ENCODE measurements at regions not wholly inside any gene's neighbourhood (a gene's known extent, or its start where the extent isn't known, plus 50 kb on each side); places are given as distances from the start of the nearest gene placed in this dataset.
"Not testable (repeated sequence)": the region's sequence is repeated elsewhere in the genome, so short reads cannot be mapped to it uniquely, and the experiment has no call there.

- DNase-seq: no peak
Measured at GRCh38 chr14:89743828-89744227, 210.7 kb downstream of the EFCAB11 start.

GRCh38 chr14:89740241-89740640 lies 214.3 kb downstream of the EFCAB11 start:
- no peak for DNase-seq

- no peak for DNase-seq
Measured at GRCh38 chr14:89736881-89737280, 217.6 kb downstream of the EFCAB11 start.

- DNase-seq: no peak
Measured at GRCh38 chr14:89731396-89731933, 223.1 kb downstream of the EFCAB11 start.

GRCh38 chr14:89730687-89731086 lies 223.8 kb downstream of the EFCAB11 start:
- no peak for DNase-seq

GRCh38 chr14:89728964-89729363 lies 225.6 kb downstream of the EFCAB11 start:
- no peak for DNase-seq

- DNase-seq: not testable (repeated sequence)
Measured at GRCh38 chr14:89726226-89726625, 228.3 kb downstream of the EFCAB11 start.

- DNase-seq: no peak
Measured at GRCh38 chr14:89724628-89724960, 229.9 kb downstream of the EFCAB11 start.

GRCh38 chr14:89723930-89724627 lies 230.5 kb downstream of the EFCAB11 start:
- no peak for DNase-seq

GRCh38 chr14:89721956-89722355 lies 232.6 kb downstream of the EFCAB11 start:
- no peak for DNase-seq

- no peak for DNase-seq
Measured at GRCh38 chr14:89720741-89721729, 233.5 kb downstream of the EFCAB11 start.

GRCh38 chr14:89720076-89720687 lies 234.3 kb downstream of the EFCAB11 start:
- no peak for DNase-seq

- no peak for DNase-seq
Measured at GRCh38 chr14:89719366-89720075, 235.0 kb downstream of the EFCAB11 start.

- DNase-seq: no peak
Measured at GRCh38 chr14:89708982-89709625, 245.4 kb downstream of the EFCAB11 start.

- DNase-seq: no peak
Measured at GRCh38 chr14:89707086-89707485, 247.4 kb downstream of the EFCAB11 start.

- no peak for DNase-seq
Measured at GRCh38 chr14:89702876-89703200, 251.7 kb downstream of the EFCAB11 start.

- no peak for DNase-seq
Measured at GRCh38 chr14:89702073-89702875, 252.3 kb downstream of the EFCAB11 start.

- DNase-seq: no peak
Measured at GRCh38 chr14:89701211-89702043, 253.1 kb downstream of the EFCAB11 start.

GRCh38 chr14:89700801-89701200 lies 253.7 kb downstream of the EFCAB11 start:
- no peak for DNase-seq

- DNase-seq: no peak
Measured at GRCh38 chr14:89699071-89699470, 255.5 kb downstream of the EFCAB11 start.
